Cerebellar cortex (tissue), 1 donor: ENCODE measurements at regions not wholly inside any gene's neighbourhood (a gene's known extent, or its start where the extent isn't known, plus 50 kb on each side); places are given as distances from the start of the nearest gene placed in this dataset.
"Not testable (repeated sequence)": the region's sequence is repeated elsewhere in the genome, so short reads cannot be mapped to it uniquely, and the experiment has no call there.

Source experiments
- DNase-seq: peaks from one replicate; pipeline ENCODE4 v3.0.0-alpha.2; 2015; ENCODE audit warnings: low spot score

- peak; percentile 14 for DNase-seq
These were observed 71.4 kb downstream of the TLR4 start for GRCh38 chr9:117775591-117775990.

- no peak for DNase-seq
These were observed 73.6 kb downstream of the TLR4 start for GRCh38 chr9:117777823-117778222.

GRCh38 chr9:117779760-117780159 lies 75.6 kb downstream of the TLR4 start:
- no peak for DNase-seq

DNA sequence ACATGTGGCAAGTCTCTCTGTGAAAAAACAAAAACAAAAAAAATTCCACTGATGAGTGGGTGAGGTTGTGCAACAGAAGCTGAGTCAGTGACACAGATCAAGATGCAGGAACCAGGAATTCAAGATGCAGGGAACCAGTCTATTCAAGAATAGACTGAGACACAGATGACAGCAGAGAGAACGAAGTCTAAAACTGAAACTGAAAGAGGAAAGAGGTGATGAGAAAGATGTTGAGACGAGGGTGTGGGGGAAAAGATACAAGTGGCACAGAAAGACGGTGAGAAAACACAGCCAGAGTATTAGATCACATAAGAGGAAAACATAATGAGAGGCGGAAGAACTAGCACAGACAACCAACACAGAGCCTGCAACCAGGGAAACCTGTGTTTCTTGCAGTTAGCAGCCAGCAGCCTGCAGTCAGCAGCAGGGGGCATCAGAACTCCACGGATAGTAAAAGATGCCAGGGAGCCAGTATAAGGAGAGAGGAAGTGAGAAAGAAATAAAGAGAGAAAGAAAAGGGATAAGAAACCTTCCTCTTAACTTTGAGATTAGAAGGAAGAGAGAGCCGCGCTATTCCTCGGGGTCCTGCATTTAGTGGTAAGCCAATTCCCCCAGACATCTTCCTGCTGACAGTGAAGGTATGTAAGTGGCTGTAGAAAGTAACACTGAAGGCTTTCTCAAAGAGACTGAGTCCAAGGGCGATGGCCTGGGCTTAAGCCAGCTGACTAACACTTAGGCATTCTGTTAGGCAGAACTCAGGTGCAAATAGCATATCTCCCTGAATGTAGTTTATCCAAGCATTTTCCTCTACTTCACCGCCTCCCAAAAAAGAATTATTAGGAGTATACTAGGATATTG lies 79.0 kb downstream of the TLR4 start:
- DNase-seq: peak; percentile 86

DNA sequence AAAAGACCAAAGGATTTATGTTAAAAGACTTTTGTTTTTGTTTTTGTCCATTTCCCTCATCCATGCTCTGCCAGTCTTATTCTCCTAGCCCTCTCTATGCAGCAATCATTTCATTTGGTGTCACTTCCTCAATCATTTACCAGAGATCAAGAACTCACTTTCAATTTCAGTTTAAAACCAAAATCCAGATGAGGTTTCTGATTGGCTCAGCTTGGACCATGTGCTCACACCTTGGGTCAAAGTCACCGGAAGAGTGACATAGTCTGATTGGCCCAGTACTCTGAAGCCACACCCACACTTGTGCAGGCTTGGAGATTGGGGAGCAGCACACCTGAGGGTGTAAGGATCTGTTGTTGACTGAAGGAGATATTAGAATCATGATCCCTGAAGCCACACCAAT lies 79.6 kb downstream of the TLR4 start:
- DNase-seq: no peak

DNA sequence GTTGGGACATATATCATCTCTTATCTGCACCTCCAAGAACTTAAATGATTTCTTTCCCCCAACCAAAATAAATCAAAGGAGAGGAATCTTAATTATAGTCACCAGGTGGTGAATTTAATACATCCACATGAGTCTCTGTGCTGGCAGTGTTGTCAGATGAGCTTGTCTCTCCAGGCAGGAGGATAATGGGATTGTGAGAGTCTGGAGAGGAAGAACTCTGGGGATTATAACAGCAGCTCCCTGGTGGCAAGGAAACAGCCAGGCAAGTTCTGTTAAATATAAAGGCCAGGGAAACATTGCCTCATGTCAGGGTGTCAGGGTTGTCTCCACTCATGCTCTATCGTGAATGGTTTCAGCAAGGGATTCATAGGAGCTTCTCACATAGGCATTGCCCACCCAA lies 80.8 kb downstream of the TLR4 start:
- DNase-seq: no peak

GRCh38 chr9:117787746-117788145 lies 83.5 kb downstream of the TLR4 start:
- DNase-seq: no peak

DNA sequence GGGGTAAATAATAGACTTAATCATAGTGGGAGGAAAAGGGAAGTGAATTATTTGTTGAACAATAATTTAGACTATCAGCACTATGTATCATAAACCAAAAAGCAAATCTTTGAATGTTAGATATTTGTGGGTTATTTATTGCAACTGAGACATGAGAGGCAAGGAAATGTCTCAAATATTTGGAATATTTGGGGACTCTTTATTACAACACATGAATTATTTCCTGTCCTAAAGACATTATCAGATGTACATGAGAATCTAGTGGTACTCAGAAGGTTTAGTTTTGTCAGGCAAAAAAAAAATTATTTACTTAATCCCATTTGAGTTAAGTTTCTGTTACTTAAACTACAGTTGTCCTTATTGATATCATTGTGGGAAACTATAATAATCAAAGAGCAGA lies 91.1 kb downstream of the TLR4 start:
- no peak for DNase-seq

DNA sequence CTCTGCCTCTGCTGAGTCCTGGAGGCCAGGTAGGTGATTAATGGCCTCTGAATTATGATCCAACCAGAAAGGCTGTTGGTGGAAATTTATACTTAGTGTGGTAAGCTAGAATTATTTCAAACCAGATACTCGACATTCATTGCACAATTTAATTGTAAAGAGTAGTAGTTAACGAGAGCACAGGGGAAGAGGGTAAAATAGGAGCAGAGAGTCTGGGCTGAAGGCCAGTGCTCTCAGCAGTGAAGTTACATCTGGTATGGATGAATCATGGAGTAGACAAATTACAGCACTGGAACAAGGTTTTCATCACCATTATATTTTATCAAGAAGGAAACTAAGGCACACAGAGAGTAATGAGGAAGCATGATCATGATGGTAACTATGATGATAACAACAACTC lies 92.5 kb downstream of the TLR4 start:
- DNase-seq: no peak

DNA sequence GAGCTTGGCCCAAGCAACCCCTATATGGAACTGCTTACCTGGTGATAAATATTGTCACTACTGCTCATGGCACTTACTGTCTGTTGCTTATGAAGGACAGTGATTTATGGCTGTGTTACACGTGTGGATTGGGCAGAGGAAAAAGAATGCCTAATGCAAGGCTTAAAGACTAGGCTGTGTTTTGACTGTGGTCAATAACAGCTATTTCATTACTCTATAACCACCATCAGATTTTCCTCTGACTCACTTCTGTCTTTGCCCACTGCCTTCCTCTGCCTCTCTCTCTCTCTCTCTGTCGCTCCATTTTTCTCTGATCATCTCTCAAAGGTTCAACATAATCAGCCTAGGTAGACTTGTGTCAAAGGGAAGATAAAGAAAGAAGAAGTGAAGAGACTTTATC lies 96.2 kb downstream of the TLR4 start:
- no peak for DNase-seq

GRCh38 chr9:117809751-117810150 lies 105.5 kb downstream of the TLR4 start:
- DNase-seq: no peak

GRCh38 chr9:117815315-117815714 lies 111.1 kb downstream of the TLR4 start:
- no peak for DNase-seq

- DNase-seq: no peak
These were observed 111.7 kb downstream of the TLR4 start for GRCh38 chr9:117815948-117816347.

- no peak for DNase-seq
These were observed 117.8 kb downstream of the TLR4 start for GRCh38 chr9:117821954-117822353.

GRCh38 chr9:117823576-117823975 lies 119.4 kb downstream of the TLR4 start:
- DNase-seq: no peak

DNA sequence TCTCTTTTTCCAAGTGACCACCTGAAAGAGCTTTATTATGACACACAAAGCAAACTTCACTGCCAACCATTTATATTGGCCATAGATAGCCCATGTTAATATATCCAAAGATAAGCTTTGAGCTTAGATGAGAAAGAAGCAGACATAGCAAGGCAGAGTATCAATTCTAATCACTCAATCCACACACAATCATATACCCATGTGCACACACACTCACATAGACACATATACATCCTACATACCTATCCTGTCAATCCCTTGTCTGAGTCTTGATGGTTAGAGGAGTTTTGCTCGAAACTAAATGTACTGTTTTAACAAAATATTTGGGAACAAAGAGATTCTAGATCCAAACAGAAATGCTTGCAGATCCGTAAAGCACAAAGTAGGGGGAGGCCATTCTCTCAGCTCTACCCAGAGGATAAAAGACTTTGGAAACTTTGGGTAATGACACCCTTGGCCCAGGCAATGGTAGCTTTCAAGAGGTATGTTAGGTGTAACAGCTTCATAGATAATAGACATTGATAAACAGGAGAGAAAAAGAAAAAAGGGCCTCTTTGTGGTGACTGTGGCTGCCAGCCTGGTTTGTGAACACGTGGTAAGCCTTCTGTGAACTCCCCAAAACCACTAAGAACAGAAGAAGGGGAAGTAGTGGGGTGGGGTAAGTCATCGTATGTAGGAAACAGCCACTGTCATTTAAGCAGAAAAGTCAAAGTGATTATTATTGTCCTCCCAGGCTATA lies 121.6 kb downstream of the TLR4 start:
- no peak for DNase-seq

GRCh38 chr9:117826837-117827236 lies 122.6 kb downstream of the TLR4 start:
- no peak for DNase-seq

DNA sequence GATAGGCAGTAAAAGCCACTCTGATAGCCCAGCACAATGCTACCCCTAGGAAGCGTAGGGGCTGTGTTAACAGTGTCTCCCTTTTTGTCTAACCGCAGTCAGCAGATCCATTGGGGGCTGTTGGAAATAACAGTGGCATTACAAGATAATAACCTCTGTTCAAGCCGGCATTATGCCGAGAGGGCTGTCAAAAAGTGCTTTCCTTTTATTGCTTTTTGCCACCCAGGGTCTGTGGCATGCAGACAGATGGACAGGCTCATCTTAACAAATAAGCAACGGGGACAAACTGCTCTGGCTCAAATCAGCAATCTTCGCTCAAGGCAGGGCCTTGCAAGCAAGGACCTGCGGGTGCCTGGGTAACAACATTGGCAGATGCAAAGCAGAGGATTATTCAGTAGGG lies 123.3 kb downstream of the TLR4 start:
- DNase-seq: no peak

GRCh38 chr9:117828466-117828865 lies 124.3 kb downstream of the TLR4 start:
- no peak for DNase-seq

DNA sequence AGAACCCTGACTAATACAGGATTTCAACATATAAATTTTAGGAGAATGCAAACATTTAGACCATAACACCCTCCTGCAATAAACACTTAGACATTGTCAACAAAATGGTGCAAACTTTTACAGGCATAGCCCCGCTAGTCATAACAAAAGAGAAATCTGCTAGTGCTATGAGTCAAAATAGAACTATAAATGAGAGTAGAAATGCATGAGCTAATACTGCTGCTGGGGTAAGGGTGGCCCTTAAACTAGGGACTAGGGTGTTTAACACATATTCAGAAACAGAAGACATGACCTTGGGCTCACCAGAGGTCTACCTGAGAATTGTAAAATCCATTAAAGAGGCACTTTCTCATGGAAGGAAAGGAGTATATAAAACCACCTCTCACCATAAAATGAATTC lies 131.6 kb downstream of the TLR4 start:
- no peak for DNase-seq

GRCh38 chr9:117839862-117840261 lies 135.7 kb downstream of the TLR4 start:
- DNase-seq: no peak

GRCh38 chr9:117851836-117852461 lies 147.7 kb downstream of the TLR4 start:
- DNase-seq: not testable (repeated sequence)

- DNase-seq: no peak
These were observed 154.4 kb downstream of the TLR4 start for GRCh38 chr9:117858561-117858960.
